DMS53 (cell line): ENCODE measurements at regions not wholly inside any gene's neighbourhood (a gene's known extent, or its start where the extent isn't known, plus 50 kb on each side); places are given as distances from the start of the nearest gene placed in this dataset.
"Not testable (repeated sequence)": the region's sequence is repeated elsewhere in the genome, so short reads cannot be mapped to it uniquely, and the experiment has no call there.

Experiments
- DNase-seq: peaks from one replicate; lab custom pipeline; 2025; lab: John Stamatoyannopoulos, UW

DNA sequence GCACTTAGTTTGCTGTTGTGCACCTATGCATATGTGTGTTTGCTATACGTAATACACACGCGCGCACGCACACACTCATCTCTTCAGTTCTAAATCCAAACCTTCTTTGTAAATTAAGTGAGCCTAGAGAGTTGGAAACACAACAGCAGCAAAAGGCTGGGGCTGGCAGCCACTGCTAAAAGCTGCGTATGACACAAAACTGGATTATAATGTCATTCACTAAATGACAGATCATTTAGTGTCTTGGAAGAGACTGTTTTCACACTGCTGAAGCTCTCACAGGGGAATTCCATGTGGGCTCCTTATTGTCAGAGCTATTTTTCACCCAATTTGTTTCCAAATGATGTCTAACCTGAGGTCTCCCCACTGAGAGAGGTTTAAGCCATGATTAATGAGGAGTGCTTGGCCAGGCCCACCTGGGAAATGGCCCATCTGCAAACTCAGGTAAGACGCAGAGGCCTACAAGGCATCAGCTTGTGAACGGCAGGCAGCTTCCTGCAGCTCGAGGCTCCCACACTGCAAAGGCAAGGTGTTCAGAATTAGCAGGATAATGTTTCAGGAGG lies 94.2 kb downstream of the OLIG3 start:
- peak; percentile 15 for DNase-seq

DNA sequence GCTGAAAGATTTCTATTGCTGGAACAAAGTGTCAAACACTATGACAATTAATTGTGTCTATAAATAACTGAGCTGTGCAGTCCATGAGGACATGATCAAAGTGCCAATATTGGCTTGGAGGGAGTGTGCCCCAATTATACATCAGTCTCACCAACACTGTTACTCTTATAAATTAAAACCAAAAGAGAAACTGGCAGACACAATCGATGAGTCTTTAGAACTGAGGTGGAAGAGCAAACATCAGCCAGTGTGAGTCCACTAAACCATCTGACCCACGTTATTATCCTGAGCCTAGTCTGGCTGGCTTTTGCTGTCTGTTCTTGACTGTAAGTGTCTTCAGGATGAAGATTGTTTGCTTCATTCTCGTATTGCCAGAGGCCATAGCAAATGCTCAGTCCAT lies 98.9 kb downstream of the OLIG3 start:
- DNase-seq, result no peak

DNA sequence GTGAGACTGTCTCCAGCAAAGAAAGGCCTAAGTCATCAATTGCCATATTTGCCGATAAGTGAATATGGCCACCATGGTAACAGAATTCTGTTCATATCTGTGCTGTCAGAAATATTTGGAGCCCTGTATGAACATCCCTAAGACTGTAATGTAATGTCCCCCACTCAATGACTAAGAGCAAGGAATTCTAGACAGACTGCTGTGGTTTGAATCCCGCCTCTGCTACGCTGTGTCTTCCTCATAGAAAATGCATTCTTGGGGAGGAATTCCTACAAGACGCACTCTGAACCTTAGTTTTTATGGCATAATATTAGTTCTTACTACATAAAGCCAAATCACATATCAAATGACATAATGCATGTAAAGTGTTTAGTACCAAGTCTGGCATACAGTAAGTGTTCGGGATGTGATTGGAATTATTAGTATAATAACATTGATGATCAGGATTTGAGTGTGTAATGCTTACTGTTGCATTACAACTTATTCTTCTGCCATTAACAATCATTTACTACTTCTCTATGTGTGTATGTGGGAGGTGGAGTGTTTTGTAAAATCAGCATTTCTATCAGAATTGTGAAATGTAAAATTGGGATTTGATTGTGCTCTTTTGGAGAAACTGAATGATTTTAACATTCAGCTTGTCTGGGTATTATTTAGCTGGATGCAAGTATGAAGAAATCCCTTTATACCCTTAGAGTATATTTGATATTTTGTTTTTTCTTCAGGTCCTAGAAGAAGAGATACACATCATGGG lies 103.0 kb downstream of the OLIG3 start:
- no peak for DNase-seq

DNA sequence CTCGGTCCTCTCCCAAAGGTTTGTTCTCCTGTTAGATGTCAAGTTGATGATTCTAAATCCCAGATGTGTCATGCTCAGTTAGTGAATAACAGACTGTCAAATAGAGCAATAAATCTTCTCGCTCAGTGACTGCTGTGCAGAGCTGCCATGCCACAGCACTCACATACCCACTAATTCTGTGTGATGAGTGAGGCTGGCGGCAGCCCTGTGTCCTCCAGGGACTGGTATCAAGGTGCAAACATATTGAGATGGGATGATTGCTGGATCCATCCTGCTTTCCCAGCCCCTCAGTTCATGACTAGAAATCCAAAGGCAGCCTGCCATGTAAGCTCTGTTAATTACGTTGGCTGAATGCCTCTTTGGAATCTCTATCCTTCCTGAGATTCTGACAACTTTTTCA lies 103.9 kb downstream of the OLIG3 start:
- DNase-seq, result no peak

DNA sequence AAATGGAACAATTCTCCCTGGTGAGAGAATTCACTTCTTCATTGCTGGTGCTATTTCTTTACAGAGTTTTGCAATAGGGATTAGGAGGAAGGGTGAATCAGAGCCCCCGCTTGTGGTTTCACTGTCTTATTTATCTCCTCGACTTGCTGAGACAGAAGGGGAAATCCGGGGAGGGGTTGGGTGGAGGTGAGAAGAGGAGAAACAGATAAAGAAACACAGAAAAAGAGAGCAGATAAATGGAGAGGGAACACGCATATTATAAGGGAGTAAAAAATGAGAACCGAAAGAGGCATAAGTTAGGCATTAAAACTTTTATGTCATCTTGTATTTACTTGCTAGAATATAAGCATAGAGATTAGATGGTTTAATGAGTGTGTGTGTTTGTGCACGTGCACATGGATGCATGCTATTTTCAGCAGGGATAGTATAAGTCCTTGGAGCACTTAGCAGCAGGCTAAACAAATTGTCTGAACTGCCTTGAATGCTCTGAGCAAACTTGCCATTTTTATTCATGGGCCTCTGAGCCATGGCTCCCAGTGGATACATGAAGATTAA lies 105.0 kb downstream of the OLIG3 start:
- no peak for DNase-seq

DNA sequence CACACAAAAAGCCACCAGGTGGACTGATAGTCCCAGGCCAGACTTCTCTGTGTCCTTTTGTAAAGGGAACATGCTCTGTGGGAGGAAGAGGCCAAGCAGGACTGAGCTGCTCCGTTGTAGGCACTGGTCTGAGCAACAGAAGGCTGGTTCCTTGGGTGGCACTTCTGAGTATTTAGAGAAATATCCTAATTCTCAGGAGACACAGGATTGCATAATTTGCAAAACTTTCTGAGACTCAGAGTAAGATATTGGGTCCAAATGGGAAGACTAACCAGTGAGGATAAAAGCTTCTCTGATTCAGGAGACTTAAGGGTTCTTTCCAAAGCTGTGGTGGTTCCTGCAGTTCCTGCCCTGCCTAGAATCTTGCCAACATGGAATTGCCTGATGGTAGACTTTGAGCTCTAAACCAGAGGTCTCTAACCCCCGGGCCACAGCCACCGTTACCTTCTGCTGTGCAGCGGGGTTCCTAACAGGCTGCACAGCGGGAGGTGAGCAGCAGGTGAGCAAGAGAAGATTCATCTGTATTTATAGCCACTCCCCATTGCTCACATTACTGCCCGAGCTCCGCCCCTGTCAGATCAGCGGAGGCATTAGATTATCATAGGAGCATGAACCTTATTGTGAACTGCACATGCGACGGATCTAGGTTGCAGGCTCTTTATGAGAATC lies 107.0 kb downstream of the OLIG3 start:
- DNase-seq, result peak; percentile 46

DNA sequence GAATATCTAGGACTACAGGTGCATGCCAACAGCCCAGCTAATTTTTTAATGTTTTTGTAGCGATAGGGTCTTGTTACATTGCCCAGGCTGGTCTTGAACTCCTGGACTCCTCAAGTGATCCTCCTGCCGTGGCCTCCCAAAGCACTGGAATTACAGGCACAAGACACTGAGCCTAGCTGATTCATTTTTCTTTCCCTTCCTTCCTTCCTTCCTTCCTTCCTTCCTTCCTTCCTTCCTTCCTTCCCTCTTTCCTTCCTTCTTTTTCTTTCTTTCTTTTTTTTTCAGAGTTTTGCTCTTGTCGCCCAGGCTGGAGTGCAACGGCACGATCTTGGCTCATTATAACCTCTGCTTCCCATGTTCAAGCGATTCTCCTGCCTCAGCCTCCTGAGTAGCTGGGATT lies 110.9 kb downstream of the OLIG3 start:
- DNase-seq, result not testable (repeated sequence)

DNA sequence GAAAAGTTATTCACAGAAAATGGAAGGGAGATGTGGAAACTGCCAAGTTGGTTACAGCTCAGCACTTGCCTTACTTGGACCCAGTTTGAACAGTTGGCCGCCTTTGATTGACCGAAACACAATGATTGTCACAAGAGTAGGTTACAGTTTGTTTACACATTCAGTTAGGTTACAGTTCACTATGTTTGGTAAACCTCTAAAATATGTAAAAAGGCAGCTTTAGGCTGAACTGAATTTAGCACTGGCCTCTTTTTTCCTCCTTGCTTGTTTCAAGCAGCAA lies 116.2 kb downstream of the OLIG3 start:
- no peak for DNase-seq

DNA sequence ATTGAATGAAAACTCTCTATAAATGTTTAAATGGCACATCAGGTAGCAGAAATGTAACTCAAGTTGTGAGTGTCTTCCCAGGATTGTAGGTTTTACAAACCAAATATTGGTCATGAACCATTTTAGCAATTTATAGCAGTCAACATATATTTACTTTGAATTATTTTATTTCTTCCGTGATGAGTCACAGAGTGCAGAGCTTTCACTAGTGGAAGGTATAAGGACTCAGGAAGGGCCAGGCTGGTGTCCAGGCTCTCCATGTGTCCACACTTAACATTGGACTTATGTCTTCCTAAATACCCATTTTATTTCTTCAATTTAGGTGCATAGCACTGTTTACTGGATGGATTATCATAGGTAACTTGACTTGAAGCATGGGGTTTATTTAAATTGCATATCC lies 120.9 kb downstream of the OLIG3 start:
- no peak for DNase-seq

DNA sequence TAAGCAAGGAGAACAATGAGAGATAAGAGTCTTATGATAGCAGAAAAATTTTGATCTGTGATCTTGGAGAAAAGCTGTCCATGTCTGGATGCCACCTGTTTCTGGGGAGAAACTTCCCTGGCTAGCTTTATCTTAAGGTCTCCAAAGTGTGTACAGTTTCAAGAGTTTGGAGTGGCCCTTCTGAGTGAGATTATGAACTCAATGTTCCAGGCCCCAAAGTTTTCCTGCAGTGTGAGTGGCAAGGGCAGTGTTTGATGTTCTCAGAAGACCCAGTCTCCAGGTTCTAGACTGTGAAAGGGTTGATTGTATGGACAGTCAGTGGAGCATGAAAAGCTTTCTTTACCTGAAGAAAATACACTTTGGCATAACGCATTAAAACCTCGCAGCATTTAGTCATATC lies 121.7 kb downstream of the OLIG3 start:
- no peak for DNase-seq

DNA sequence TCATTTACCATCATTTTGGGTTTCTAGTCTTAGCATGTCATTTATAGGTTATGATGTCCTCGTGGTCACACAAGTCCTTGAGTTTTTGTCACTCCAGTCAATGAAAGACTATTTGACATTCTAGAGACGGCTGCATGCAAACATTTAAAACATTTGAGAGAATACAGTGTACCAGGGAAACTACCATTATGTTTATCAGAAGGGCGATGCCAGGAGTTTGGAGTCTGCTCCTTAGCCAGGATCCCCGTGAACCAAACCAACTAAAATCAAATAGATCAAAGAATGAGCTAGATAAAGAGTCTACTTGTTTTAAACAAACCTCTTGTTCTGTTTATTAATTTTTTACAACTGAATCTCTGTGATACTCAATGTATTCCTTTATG lies 122.6 kb downstream of the OLIG3 start:
- DNase-seq, result no peak

DNA sequence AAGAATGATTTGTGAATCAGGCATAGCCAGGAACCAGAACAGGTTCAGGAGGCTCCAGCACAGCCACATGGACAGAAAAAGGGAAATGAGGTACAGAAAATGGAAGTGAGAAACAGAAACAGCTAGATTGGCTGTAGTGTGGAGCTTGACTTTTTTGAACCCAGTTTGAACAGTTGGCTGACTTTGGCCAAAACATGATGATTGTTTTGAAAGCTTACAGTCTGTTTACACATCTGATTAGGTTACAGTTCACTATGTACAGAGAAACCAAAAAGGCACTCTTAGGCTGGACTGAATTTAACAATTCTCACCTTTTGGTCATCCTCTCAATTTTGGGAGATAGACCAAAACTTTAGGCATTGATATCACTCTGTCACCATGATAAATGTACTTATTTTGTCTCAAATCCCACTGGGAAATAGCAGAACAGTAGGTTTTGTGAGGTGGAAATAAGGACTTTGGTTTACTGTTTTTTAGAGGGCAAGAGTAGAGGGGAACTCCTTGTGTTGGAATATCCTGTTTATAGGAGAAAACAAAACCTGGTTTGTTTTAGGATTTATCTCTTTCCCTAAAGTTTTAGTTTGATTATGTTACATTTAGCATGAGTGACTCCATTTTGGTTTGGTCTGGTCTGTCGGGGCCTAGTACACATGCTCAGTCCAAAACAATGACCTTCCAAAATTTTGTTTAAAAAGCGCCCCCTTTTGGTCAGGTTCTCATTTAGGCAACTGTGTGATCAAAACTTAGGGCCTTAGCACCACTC lies 123.1 kb downstream of the OLIG3 start:
- peak; percentile 15 for DNase-seq

DNA sequence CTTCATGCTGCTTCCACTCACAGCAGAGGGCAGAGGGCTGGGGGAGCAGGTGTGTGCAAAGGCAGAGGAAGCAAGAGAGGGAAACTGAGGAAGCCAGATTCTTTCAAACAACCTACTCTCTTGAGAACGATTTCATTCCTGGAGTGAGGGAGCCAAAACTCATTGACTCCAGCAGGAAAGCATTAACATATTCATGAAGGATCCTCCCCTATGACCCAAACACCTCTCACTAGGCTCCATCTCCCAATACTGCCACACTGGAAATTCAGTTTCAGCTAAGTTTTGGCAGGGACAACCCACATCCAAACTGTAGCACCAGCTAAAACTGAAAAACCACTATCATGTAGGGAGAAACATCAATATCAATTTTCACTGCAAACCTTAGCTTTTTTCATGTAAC lies 125.1 kb downstream of the OLIG3 start:
- no peak for DNase-seq

DNA sequence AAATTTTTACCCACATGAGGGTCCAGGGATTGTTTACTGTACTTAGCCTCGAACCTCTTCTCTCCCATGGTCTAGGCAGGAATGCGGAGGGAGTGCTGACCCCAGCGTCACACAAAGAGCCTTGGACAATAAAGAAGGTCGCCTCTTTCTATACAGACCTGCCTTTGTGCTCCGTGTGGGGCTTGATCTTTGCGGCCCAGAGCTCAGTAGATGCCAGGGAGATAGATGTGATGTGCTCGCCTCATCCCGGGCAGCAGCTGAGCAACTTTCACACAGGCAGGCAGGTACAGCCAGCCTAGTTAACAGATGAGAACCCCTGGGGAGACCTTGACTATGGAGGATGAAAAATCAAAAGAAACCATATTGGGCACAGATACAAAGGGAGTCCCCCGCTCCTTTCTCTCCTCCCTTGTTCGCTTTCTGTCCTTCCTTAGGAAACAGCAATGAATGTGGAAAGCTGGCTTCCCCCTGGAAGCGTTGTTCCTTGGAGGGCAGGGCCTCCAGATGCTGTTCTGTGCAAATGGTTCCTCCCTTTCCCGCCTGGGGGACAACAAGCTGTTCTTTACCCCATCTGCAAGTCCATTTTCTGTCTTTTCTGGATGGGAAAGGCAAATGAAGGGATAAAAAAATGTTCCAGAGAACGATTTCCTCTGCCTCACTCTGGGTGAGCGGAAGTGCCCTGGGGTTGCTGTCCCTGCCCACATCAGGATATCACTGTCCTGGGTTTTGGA lies 128.3 kb downstream of the OLIG3 start:
- DNase-seq, result no peak

DNA sequence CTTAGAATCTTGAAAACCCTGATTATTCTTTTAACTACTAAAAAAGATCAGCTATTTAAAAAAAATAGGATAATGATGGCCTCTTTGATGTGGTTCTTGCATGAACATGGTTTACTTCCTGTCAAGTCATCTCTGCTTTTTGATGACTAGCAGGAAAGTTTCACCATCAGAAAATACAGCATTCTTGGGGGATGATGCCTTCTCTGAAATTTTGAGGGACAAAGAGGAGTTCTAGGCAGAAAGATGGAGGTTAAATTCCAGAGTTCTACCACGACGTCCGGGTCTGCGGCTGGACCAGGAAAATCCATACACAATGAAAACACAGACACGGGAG lies 130.4 kb downstream of the OLIG3 start:
- DNase-seq, result no peak

DNA sequence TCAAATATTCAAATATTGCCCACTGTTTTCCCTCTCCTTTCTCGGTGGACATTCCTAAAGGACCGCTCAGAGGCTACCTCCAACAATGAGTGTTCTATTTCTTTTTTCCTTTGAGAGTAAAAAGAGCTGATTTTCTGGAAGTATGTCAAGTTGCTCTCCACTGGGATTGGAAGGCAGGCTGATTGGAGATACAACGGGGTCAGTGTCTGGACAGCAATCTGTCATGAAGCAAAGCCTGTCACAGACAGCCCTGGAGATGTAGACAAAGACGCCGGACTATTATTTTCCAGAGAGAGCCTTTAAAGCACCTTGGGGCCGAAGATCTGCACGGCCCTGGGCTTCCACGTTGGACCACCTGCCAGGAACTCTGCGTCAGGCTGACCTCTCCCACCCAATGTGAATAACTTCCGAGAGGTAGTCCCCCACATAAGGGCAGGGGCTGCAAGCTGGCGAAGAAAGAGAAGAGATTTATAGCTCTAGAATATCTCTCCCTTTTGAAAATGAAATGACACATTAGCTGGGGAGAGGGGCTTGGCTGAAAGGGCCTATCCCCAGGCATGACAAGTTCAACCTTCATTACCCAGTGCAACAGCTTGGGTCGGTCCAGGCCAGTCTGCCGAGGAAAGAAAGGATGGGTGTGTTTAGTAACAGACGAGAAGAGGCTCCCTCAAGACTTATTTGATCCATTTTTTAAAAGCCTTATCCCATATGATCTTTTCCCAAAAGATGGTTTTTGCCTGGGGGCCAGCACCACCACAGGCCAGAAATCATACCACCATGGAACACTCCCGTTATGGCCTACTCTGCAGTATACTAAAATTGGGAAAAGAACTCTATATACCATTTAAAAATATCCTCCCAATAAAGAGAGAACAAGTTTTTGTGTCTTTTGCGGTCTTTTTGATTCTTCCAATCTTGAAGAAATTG lies 131.1 kb downstream of the OLIG3 start:
- no peak for DNase-seq

DNA sequence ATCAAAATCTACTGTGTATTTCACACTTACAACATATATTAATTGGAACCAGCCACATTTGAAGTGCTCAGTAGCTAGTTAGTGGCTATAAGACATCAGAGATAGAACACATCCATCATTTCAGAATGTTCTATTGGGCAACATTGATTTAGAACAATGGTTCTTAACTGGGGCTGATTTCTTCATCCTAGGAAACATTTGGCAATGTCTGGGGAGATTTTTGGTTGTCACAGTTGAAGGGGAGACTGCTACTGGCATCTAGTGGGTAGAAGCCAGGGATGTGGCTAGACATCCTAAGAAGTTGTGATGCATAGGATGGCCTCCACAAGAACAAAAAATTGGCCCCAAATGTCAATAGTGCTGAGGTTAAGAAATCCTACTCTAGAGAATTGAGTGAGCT lies 132.5 kb downstream of the OLIG3 start:
- no peak for DNase-seq

DNA sequence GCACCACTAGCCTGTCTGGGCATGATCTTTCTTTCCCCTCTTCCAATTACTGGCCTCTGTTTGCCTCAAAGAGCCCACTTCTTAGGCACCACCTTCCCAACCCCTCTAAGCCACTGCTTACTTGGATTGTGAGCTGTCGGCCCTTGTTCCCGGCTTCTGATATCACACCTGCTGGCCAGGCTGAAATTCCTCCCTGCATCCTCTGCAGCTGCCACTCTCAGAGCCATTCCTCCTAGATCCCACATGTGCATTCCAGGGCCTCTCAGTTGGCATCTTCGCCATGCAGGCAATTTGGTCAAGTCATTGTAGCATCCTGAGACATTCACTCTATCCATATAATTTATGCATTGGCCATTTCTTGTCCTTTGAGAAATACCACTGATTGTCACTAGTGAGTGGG lies 135.9 kb downstream of the OLIG3 start:
- DNase-seq, result no peak

DNA sequence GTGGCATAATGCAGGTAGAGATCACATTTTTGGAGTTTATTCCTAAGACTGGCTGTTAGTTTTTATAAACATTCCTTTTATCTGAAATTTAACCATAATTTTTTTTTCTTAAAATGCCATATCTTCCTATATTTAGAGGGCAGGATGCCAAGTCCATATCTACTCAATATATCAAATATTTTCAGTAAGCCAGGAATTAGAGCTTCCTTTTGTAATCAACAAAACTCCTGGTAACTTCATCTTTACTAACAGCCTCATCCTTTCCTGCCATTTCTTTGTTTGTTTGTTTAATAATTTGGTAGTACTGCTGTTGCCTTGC lies 136.3 kb downstream of the OLIG3 start:
- DNase-seq, result no peak

DNA sequence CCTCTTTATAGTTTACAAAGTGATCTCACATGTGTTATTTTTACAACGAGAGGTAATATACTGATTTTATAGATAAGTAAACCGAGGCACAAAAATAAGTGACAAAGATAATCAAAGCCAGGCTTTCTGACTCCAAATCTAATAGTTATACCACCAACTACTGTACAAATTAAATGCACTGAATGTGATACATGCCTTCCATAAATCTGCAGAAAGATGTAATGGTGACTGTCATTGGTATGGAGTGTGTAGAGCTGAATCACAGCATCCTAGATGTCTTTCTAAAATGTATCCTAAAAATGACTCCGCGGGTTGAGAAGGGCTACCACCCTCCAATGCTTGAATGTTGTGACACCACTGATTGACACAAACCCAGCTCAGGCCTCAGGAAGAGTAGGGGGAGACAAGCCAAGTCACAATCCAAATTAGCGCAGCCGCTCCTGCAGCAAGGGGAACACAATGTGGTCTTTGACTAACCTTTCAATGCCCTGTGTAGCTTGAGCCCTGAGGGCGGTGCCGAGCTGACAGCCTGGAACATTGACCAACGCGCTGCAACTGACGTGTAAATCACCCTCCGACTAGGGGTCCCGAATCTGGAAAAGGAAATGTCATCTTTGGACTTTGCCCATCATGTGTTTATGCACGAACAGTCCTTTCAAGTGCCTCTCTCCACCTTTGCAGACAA lies 136.8 kb downstream of the OLIG3 start:
- no peak for DNase-seq
